LoVo (cell line): ENCODE measurements at regions not wholly inside any gene's neighbourhood (a gene's known extent, or its start where the extent isn't known, plus 50 kb on each side); places are given as distances from the start of the nearest gene placed in this dataset.
"Not testable (repeated sequence)": the region's sequence is repeated elsewhere in the genome, so short reads cannot be mapped to it uniquely, and the experiment has no call there.

Source experiments
- DNase-seq: peaks from one replicate; pipeline ENCODE4 v3.0.0-alpha.2; 2016; ENCODE audit warnings: low spot score

GRCh38 chr21:38114717-38115333 is 142.0 kb upstream of the KCNJ15 start:
- no peak for DNase-seq

GRCh38 chr21:38115870-38116269 is 140.9 kb upstream of the KCNJ15 start:
- no peak for DNase-seq

GRCh38 chr21:38119793-38120192 is 137.0 kb upstream of the KCNJ15 start:
- DNase-seq, result no peak

GRCh38 chr21:38120679-38120983 is 136.2 kb upstream of the KCNJ15 start:
- DNase-seq, result not testable (repeated sequence)

- DNase-seq, result no peak
Observed at GRCh38 chr21:38120984-38121855, 135.6 kb upstream of the KCNJ15 start.

GRCh38 chr21:38121888-38122720 is 134.7 kb upstream of the KCNJ15 start:
- no peak for DNase-seq

GRCh38 chr21:38123626-38124025 is 133.2 kb upstream of the KCNJ15 start:
- DNase-seq, result no peak

GRCh38 chr21:38126666-38127303 is 130.0 kb upstream of the KCNJ15 start:
- peak; percentile 61 for DNase-seq

- DNase-seq, result no peak
Observed at GRCh38 chr21:38129711-38130110, 127.1 kb upstream of the KCNJ15 start.

- DNase-seq, result no peak
Observed at GRCh38 chr21:38133240-38133639, 123.6 kb upstream of the KCNJ15 start.

GRCh38 chr21:38134084-38134873 is 122.5 kb upstream of the KCNJ15 start:
- no peak for DNase-seq

GRCh38 chr21:38136201-38136600 is 120.6 kb upstream of the KCNJ15 start:
- DNase-seq, result no peak

GRCh38 chr21:38139380-38140168 is 117.2 kb upstream of the KCNJ15 start:
- DNase-seq, result peak; percentile 4

- DNase-seq, result no peak
Observed at GRCh38 chr21:38140207-38140903, 116.4 kb upstream of the KCNJ15 start.

GRCh38 chr21:38142224-38142623 is 114.6 kb upstream of the KCNJ15 start:
- no peak for DNase-seq

GRCh38 chr21:38144193-38144592 is 112.6 kb upstream of the KCNJ15 start:
- no peak for DNase-seq

- no peak for DNase-seq
Observed at GRCh38 chr21:38145104-38145503, 111.7 kb upstream of the KCNJ15 start.

- DNase-seq, result no peak
Observed at GRCh38 chr21:38147391-38147790, 109.4 kb upstream of the KCNJ15 start.

- DNase-seq, result no peak
Observed at GRCh38 chr21:38148046-38148445, 108.7 kb upstream of the KCNJ15 start.

GRCh38 chr21:38151021-38151645 is 105.7 kb upstream of the KCNJ15 start:
- no peak for DNase-seq
